Lung (tissue), 11 donors: ENCODE measurements at regions not wholly inside any gene's neighbourhood (a gene's known extent, or its start where the extent isn't known, plus 50 kb on each side); places are given as distances from the start of the nearest gene placed in this dataset.

ENCODE experiments used
- ATAC-seq: fragments of 200-7000 bp; cut with Tn5 transposase; one replicate; pipeline ENCODE4 v1.9.1; 2020; ENCODE audit warnings: moderate number of reproducible peaks; ENCODE audit not compliant: insufficient read depth, low FRiP score
- DNase-seq, 3 donors: peaks; one replicate each; pipeline ENCODE4 v3.0.0-alpha.2; 2013 to 2017
- H3K27ac ChIP-seq, 2 donors: one replicate each; pipeline ENCODE4 v1.5.1; 2013; ENCODE audit warnings: mild to moderate bottlenecking in 2 of 2, moderate library complexity in 2 of 2, control low read depth in 1 of 2, inconsistent platforms in 1 of 2, low read depth in 1 of 2, low read length in 1 of 2
- H3K27me3 ChIP-seq, 3 donors: one replicate each; pipeline ENCODE4 v1.5.1; 2013; ENCODE audit warnings: low read length in 2 of 3; ENCODE audit not compliant: control insufficient read depth in 3 of 3, insufficient read depth in 3 of 3
- H3K36me3 ChIP-seq, 4 donors: one replicate each; pipeline ENCODE4 v1.5.1; 2013; ENCODE audit warnings: low read length in 4 of 4, mild to moderate bottlenecking in 1 of 4, moderate library complexity in 1 of 4; ENCODE audit not compliant: control insufficient read depth in 4 of 4, insufficient read depth in 4 of 4
- H3K4me1 ChIP-seq, 5 donors: one replicate each; pipeline ENCODE4 v1.5.1; 2013; ENCODE audit warnings: low read length in 5 of 5, mild to moderate bottlenecking in 2 of 5, moderate library complexity in 1 of 5; ENCODE audit not compliant: control insufficient read depth in 5 of 5, insufficient read depth in 5 of 5
- H3K4me3 ChIP-seq: one replicate; pipeline ENCODE4 v1.5.1; 2013; ENCODE audit warnings: mild to moderate bottlenecking, control low read depth, moderate library complexity
- H3K9ac ChIP-seq, 2 donors: one replicate each; pipeline ENCODE4 v1.5.1; 2013; ENCODE audit warnings: low read length in 2 of 2, control low read depth in 1 of 2; ENCODE audit not compliant: insufficient read depth in 1 of 2
- H3K9me3 ChIP-seq, 4 donors: one replicate each; pipeline ENCODE4 v1.5.1; 2013; ENCODE audit warnings: low read length in 3 of 4, mild to moderate bottlenecking in 1 of 4, moderate library complexity in 1 of 4; ENCODE audit not compliant: control insufficient read depth in 4 of 4, insufficient read depth in 3 of 4
- CTCF ChIP-seq: IDR thresholded peaks from 2 replicates; pipeline ENCODE4 v1.5.1; 2012; ENCODE audit warnings: mild to moderate bottlenecking; ENCODE audit errors: control extremely low read depth, extremely low read depth
- WGBS, 2 donors: extraction: QIAGEN DNeasy Blood & Tissue Kit; methylation state at CpG; one replicate each; pipeline ENCODE4 v1.1.7; 2013; 5-methylcytosine and 5-hydroxymethylcytosine counted together
- donor health status: control.
- donor health status: control.
- donor health status: Bipolar disorder and iron deficiency.
- donor health status: healthy.
- donor health status: DM: yes; HTN: yes; CAD: no.

GRCh38 chr13:60654415-60654814 lies 257.4 kb downstream of the TDRD3 start:
- Histone ChIP-seq H3K4me1 (no peaks in the 10 kb centered on the region), H3K27me3 (no peaks in the 10 kb centered on the region), H3K9me3 (no peaks in the 10 kb centered on the region), H3K36me3 (no peaks in the 10 kb centered on the region), H3K9ac (no peak overlapping the region), H3K27ac (no peak overlapping the region), H3K4me3 (no peak overlapping the region)
- no peak for TF ChIP-seq CTCF
- 36 to 65% methylated on average over 1 of the region's 1 CpG for WGBS, 2 donors
- peak; percentile 44 to 71 (median 67) for DNase-seq
- ATAC-seq = peak; percentile 41

GRCh38 chr13:60647547-60647946 lies 250.5 kb downstream of the TDRD3 start:
- Histone ChIP-seq H3K4me1 (peaks cover 0 to 2% (median 0%) of the 10 kb centered on the region in 5 donors), H3K27me3 (no peaks in the 10 kb centered on the region), H3K4me3 (no peak overlapping the region), H3K27ac (no peak overlapping the region), H3K9ac (no peak overlapping the region), H3K9me3 (peaks cover 0 to 6% (median 0%) of the 10 kb centered on the region in 4 donors), H3K36me3 (no peaks in the 10 kb centered on the region)
- DNase-seq = no peak
- TF ChIP-seq CTCF = no peak
- no peak for ATAC-seq

- Histone ChIP-seq H3K27me3 (no peaks in the 10 kb centered on the region), H3K4me1 (peaks cover 0 to 3% (median 0%) of the 10 kb centered on the region in 5 donors), H3K27ac (no peak overlapping the region), H3K36me3 (no peaks in the 10 kb centered on the region), H3K9ac (no peak overlapping the region), H3K4me3 (no peak overlapping the region), H3K9me3 (peaks cover 0 to 6% (median 0%) of the 10 kb centered on the region in 4 donors)
- no peak for DNase-seq
- WGBS, 2 donors = 79 to 80% methylated on average over 3 of the region's 3 CpGs
- no peak for ATAC-seq
- TF ChIP-seq CTCF = no peak
Measured at GRCh38 chr13:60646620-60647019, 249.6 kb downstream of the TDRD3 start.

GRCh38 chr13:60645676-60646075 lies 248.7 kb downstream of the TDRD3 start:
- Histone ChIP-seq H3K27me3 (no peaks in the 10 kb centered on the region), H3K4me1 (peaks cover 0 to 3% (median 0%) of the 10 kb centered on the region in 5 donors), H3K9me3 (peaks cover 0 to 6% (median 0%) of the 10 kb centered on the region in 4 donors), H3K9ac (no peak overlapping the region), H3K36me3 (no peaks in the 10 kb centered on the region), H3K4me3 (no peak overlapping the region), H3K27ac (no peak overlapping the region)
- DNase-seq (no peak), ATAC-seq (no peak)
- TF ChIP-seq CTCF = no peak
- WGBS, 2 donors = 82 to 87% methylated on average over 3 of the region's 3 CpGs
